Body of pancreas (tissue), 4 donors: ENCODE measurements at regions not wholly inside any gene's neighbourhood (a gene's known extent, or its start where the extent isn't known, plus 50 kb on each side); places are given as distances from the start of the nearest gene placed in this dataset.

Source experiments
- POLR2A ChIP-seq, 3 donors: fragments of 450-650 bp; IDR thresholded peaks; one replicate each; pipeline ENCODE4 v1.6.1; 2016; ENCODE audit warnings: antibody characterized with exemption in 3 of 3, mild to moderate bottlenecking in 2 of 3
- TF ChIP-seq, protein P1 (sequence below), 7 experiments: fragments of 450-650 bp in 4 of 7; fragments of 200-600 bp in 3 of 7; sonication (generic) in 3 of 7; IDR thresholded peaks; one replicate each; pipeline ENCODE4 v1.5.1; 2016 to 2019; ENCODE audit warnings: antibody characterized with exemption in 7 of 7

DNA sequence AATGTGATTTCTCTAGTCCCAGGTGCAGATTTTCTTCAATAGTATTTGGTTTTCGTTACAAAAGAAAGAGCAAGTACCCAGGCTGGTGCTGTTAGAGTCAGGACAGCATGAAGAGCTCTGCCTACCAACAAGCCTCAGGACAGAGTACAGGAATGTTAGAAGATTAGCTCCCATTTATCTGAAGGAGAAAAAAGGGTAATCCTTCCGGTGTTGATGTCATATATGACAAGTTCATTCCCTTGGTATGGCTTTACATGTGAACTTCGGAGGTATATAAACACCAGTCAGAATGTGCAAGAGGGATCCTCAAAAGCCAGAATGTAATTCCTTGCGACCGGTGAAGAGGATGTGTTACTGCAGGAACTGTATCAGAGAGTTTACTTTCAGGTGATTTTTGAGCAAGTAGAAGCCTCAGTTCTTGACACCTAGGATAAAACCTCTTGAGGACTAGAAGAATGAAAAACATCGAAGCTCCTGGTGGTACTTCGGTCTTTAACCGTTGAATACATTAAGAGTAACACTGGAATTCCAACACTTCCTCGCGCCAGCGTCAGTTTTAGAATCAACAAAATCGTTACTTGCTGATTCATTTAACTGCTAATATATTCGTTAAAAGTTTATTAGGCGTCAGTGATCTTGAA, 194.2 kb upstream of the ZNF184 start:
- TF ChIP-seq, protein P1, sequence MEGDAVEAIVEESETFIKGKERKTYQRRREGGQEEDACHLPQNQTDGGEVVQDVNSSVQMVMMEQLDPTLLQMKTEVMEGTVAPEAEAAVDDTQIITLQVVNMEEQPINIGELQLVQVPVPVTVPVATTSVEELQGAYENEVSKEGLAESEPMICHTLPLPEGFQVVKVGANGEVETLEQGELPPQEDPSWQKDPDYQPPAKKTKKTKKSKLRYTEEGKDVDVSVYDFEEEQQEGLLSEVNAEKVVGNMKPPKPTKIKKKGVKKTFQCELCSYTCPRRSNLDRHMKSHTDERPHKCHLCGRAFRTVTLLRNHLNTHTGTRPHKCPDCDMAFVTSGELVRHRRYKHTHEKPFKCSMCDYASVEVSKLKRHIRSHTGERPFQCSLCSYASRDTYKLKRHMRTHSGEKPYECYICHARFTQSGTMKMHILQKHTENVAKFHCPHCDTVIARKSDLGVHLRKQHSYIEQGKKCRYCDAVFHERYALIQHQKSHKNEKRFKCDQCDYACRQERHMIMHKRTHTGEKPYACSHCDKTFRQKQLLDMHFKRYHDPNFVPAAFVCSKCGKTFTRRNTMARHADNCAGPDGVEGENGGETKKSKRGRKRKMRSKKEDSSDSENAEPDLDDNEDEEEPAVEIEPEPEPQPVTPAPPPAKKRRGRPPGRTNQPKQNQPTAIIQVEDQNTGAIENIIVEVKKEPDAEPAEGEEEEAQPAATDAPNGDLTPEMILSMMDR (IDR thresholded peaks at IDR 0.05), result no peak
- no peak for TF ChIP-seq POLR2A (IDR thresholded peaks at IDR 0.05)
